Breast epithelium (tissue), 4 donors: ENCODE measurements at regions not wholly inside any gene's neighbourhood (a gene's known extent, or its start where the extent isn't known, plus 50 kb on each side); places are given as distances from the start of the nearest gene placed in this dataset.

Experiments used
- DNase-seq, 2 donors: peaks; one replicate each; pipeline ENCODE4 v3.0.0-alpha.2; 2019; ENCODE audit warnings: low spot score in 2 of 2
- H3K27ac ChIP-seq, 2 donors: fragments of 200-600 bp; sonication (generic) in 1 of 2; one replicate each; pipeline ENCODE4 v1.5.1; 2016 to 2019; ENCODE audit warnings: mild to moderate bottlenecking in 1 of 2
- H3K27me3 ChIP-seq, 2 donors: fragments of 200-600 bp; sonication (generic) in 1 of 2; one replicate each; pipeline versions ENCODE4 v1.5.1 to v1.6.0; 2017 to 2019; ENCODE audit warnings: control low read depth in 1 of 2, mild to moderate bottlenecking in 1 of 2
- H3K36me3 ChIP-seq: fragments of 200-600 bp; one replicate; pipeline ENCODE4 v1.5.1; 2019
- H3K4me1 ChIP-seq, 2 donors: fragments of 200-600 bp; sonication (generic); one replicate each; pipeline ENCODE4 v1.5.1; 2016 to 2019; ENCODE audit warnings: control low read depth in 1 of 2
- H3K4me3 ChIP-seq, 3 donors: fragments of 200-600 bp; sonication (generic); 1 replicate in 2 of 3; 2 replicates in 1 of 3; pipeline ENCODE4 v1.5.1; 2016 to 2019; ENCODE audit warnings: mild to moderate bottlenecking in 3 of 3, moderate library complexity in 2 of 3
- H3K9me3 ChIP-seq, 2 donors: fragments of 200-600 bp; sonication (generic) in 1 of 2; one replicate each; pipeline ENCODE4 v1.5.1; 2016 to 2019; ENCODE audit warnings: control low read depth in 1 of 2
- POLR2A ChIP-seq: fragments of 450-650 bp; IDR thresholded peaks from one replicate; pipeline ENCODE4 v1.6.1; 2016; ENCODE audit warnings: antibody characterized with exemption, mild to moderate bottlenecking, moderate library complexity
- POLR2AphosphoS5 ChIP-seq, 3 donors: sonication (generic); formaldehyde crosslinking; IDR thresholded peaks; one replicate each; pipeline ENCODE4 v1.6.1; 2017; ENCODE audit warnings: antibody characterized with exemption in 3 of 3
- intact Hi-C: fragments of 100-400 bp; cut with DNase I; formaldehyde crosslinking; loops from one replicate; pipeline ENCODE4 v1.15.1; 2023; ENCODE audit warnings: low total_unique reads
- TF ChIP-seq, protein P1 (sequence below), 3 donors: fragments of 450-650 bp; IDR thresholded peaks; one replicate each; pipeline ENCODE4 v1.5.1; 2016 to 2017; ENCODE audit warnings: antibody characterized with exemption in 3 of 3, mild to moderate bottlenecking in 3 of 3, moderate library complexity in 3 of 3

- no peak overlapping the region for H3K27ac ChIP-seq
- intact Hi-C loops: loop anchor here (5.0 kb wide), 1 partner anchor 1109 kb away; no protein-coding TSS in a partner anchor
- H3K4me3 ChIP-seq: no peak overlapping the region
- no peak for TF ChIP-seq POLR2A
- TF ChIP-seq, protein P1, sequence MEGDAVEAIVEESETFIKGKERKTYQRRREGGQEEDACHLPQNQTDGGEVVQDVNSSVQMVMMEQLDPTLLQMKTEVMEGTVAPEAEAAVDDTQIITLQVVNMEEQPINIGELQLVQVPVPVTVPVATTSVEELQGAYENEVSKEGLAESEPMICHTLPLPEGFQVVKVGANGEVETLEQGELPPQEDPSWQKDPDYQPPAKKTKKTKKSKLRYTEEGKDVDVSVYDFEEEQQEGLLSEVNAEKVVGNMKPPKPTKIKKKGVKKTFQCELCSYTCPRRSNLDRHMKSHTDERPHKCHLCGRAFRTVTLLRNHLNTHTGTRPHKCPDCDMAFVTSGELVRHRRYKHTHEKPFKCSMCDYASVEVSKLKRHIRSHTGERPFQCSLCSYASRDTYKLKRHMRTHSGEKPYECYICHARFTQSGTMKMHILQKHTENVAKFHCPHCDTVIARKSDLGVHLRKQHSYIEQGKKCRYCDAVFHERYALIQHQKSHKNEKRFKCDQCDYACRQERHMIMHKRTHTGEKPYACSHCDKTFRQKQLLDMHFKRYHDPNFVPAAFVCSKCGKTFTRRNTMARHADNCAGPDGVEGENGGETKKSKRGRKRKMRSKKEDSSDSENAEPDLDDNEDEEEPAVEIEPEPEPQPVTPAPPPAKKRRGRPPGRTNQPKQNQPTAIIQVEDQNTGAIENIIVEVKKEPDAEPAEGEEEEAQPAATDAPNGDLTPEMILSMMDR (IDR thresholded peaks at IDR 0.05): no peak
- no peak for TF ChIP-seq POLR2AphosphoS5 (IDR thresholded peaks at IDR 0.05)
- DNase-seq: no peak
- no peaks in the 10 kb centered on the region for H3K9me3 ChIP-seq
- no peaks in the 10 kb centered on the region for H3K27me3 ChIP-seq
- no peaks in the 10 kb centered on the region for H3K36me3 ChIP-seq
- H3K4me1 ChIP-seq: no peaks in the 10 kb centered on the region
Measured at GRCh38 chr14:85291731-85292130, 238.2 kb upstream of the FLRT2 start.

DNA sequence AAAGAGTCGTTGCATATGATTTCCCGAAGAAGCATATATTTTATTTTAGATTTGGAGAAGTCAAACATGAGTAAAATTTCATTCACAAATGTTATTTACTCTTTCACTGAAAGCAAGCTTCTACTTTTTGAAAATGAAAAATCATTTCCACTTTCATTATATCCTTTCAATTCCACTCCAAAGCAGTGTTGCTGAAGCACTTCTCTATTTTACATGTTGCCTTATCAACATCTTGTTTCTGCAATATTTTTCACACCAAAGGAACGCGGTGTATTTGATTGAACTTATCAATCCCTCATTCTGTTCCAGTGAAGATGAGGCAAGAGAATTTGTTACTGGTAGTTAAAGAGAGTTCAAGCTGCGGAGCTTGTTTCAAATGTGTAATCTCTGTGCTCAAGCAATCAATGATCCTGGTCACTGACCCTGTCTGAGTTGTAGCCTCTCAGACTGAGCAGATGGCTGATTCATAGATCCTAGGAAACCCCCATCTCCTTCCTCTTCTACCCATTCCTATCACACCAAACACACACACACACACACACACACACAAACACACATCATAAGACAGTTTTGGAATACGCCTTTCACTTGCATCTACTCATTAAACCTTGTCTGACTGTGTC is 236.2 kb upstream of the FLRT2 start:
- no peak overlapping the region for H3K27ac ChIP-seq
- TF ChIP-seq, protein P1 (IDR thresholded peaks at IDR 0.05): no peak
- no peak for TF ChIP-seq POLR2A
- no peak for TF ChIP-seq POLR2AphosphoS5 (IDR thresholded peaks at IDR 0.05)
- intact Hi-C loops: loop anchor here (5.0 kb wide), 1 partner anchor 1111 kb away; no protein-coding TSS in a partner anchor
- H3K4me1 ChIP-seq: no peaks in the 10 kb centered on the region
- no peaks in the 10 kb centered on the region for H3K27me3 ChIP-seq
- H3K9me3 ChIP-seq: no peaks in the 10 kb centered on the region
- H3K4me3 ChIP-seq: no peak overlapping the region
- no peak for DNase-seq
- H3K36me3 ChIP-seq: no peaks in the 10 kb centered on the region

GRCh38 chr14:85295318-85295717 is 234.6 kb upstream of the FLRT2 start:
- H3K9me3 ChIP-seq: no peaks in the 10 kb centered on the region
- TF ChIP-seq POLR2AphosphoS5 (IDR thresholded peaks at IDR 0.05): no peak
- TF ChIP-seq, protein P1 (IDR thresholded peaks at IDR 0.05): no peak
- no peak for TF ChIP-seq POLR2A

DNA sequence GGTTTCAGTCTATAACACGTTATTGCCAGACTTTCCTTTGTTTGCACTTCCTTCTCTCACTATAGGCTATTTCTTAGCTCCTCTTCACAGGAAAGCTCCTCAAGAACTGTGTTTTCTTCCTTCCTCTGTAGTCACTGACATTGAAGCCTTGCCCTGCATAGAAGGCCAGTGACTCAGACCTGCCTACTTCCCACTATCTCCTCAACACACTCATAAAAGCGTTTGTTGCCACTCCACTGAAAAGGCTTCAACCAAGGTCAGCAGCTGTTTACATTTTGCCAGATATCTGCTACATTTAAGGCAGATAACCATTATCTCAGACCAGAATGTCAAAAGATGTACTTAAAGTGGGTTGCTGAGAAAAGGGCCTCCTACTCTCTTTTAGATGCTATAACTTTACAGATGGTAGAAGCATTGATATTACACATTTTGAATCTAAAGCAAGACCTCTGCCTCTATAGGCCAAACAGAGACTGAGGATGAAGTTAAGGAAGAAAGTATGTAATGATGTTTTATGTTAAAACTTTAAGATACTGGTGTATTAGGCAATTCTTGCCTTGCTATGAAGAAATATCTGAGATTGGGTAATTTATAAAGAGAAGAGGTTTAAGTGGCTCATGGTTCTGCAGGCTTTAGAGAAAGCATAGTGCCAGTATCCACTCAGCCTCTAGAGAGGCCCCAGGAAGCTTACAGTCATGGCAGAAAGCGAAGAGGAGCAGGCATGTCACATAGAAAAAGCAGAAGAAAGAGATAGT is 233.3 kb upstream of the FLRT2 start:
- intact Hi-C loops: no loop called here
- no peak for DNase-seq
- Histone ChIP-seq H3K36me3 (no peaks in the 10 kb centered on the region), H3K9me3 (no peaks in the 10 kb centered on the region), H3K27ac (no peak overlapping the region), H3K4me3 (no peak overlapping the region), H3K27me3 (no peaks in the 10 kb centered on the region), H3K4me1 (no peaks in the 10 kb centered on the region)
- TF ChIP-seq POLR2A: no peak
- no peak for TF ChIP-seq POLR2AphosphoS5 (IDR thresholded peaks at IDR 0.05)
- TF ChIP-seq, protein P1 (IDR thresholded peaks at IDR 0.05): no peak

More at GRCh38 chr14:85295318-85295717, 234.6 kb upstream of the FLRT2 start:
- H3K4me3 ChIP-seq: no peak overlapping the region
- H3K27ac ChIP-seq: no peak overlapping the region
- intact Hi-C loops: no loop called here
- DNase-seq: no peak
- H3K36me3 ChIP-seq: no peaks in the 10 kb centered on the region
- no peaks in the 10 kb centered on the region for H3K4me1 ChIP-seq
- no peaks in the 10 kb centered on the region for H3K27me3 ChIP-seq

DNA sequence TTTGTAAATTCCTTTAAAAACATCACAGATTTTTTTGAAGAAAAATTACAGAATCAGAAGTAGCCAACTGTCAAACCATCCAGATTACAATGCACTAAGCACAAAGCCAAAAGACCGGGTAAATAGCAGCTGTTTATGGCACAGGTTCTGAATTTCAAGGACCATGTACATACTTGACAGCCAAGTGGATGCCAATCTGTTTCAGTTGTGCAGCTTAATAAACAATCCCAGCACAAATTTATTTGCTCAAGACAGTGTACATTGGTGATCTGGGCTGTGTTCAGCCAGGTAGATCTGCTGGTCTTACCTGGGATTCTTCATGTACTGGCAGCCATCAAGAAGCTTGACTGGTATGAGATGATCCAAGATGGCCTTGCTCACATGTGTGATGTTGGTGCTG is 229.8 kb upstream of the FLRT2 start:
- no peak for TF ChIP-seq POLR2AphosphoS5 (IDR thresholded peaks at IDR 0.05)
- TF ChIP-seq, protein P1 (IDR thresholded peaks at IDR 0.05): no peak
- TF ChIP-seq POLR2A: no peak
- no peak for DNase-seq
- intact Hi-C loops: no loop called here
- H3K4me3 ChIP-seq: no peak overlapping the region
- H3K36me3 ChIP-seq: no peaks in the 10 kb centered on the region
- no peak overlapping the region for H3K27ac ChIP-seq
- H3K9me3 ChIP-seq: no peaks in the 10 kb centered on the region
- H3K4me1 ChIP-seq: no peaks in the 10 kb centered on the region
- no peaks in the 10 kb centered on the region for H3K27me3 ChIP-seq
